ENCODE measurements at regions not wholly inside any gene's neighbourhood (a gene's known extent, or its start where the extent isn't known, plus 50 kb on each side); places are given as distances from the start of the nearest gene placed in this dataset.

- TF ChIP-seq, protein P1, sequence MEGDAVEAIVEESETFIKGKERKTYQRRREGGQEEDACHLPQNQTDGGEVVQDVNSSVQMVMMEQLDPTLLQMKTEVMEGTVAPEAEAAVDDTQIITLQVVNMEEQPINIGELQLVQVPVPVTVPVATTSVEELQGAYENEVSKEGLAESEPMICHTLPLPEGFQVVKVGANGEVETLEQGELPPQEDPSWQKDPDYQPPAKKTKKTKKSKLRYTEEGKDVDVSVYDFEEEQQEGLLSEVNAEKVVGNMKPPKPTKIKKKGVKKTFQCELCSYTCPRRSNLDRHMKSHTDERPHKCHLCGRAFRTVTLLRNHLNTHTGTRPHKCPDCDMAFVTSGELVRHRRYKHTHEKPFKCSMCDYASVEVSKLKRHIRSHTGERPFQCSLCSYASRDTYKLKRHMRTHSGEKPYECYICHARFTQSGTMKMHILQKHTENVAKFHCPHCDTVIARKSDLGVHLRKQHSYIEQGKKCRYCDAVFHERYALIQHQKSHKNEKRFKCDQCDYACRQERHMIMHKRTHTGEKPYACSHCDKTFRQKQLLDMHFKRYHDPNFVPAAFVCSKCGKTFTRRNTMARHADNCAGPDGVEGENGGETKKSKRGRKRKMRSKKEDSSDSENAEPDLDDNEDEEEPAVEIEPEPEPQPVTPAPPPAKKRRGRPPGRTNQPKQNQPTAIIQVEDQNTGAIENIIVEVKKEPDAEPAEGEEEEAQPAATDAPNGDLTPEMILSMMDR (IDR thresholded peaks at IDR 0.05; ENCODE audit: insufficient read depth, low read length, poor library complexity, severe bottlenecking): no peak
- TF ChIP-seq EZH2phosphoT487 (conservative IDR thresholded peaks at IDR 0.05; ENCODE audit: low read length): no peak
Measured at GRCh38 chrX:39613997-39614679, 483.6 kb downstream of the BCOR start.
